NCI-H2029 (cell line): ENCODE measurements at regions not wholly inside any gene's neighbourhood (a gene's known extent, or its start where the extent isn't known, plus 50 kb on each side); places are given as distances from the start of the nearest gene placed in this dataset.

Source experiments
- DNase-seq: peaks from one replicate; lab custom pipeline; 2025; lab: John Stamatoyannopoulos, UW

DNA sequence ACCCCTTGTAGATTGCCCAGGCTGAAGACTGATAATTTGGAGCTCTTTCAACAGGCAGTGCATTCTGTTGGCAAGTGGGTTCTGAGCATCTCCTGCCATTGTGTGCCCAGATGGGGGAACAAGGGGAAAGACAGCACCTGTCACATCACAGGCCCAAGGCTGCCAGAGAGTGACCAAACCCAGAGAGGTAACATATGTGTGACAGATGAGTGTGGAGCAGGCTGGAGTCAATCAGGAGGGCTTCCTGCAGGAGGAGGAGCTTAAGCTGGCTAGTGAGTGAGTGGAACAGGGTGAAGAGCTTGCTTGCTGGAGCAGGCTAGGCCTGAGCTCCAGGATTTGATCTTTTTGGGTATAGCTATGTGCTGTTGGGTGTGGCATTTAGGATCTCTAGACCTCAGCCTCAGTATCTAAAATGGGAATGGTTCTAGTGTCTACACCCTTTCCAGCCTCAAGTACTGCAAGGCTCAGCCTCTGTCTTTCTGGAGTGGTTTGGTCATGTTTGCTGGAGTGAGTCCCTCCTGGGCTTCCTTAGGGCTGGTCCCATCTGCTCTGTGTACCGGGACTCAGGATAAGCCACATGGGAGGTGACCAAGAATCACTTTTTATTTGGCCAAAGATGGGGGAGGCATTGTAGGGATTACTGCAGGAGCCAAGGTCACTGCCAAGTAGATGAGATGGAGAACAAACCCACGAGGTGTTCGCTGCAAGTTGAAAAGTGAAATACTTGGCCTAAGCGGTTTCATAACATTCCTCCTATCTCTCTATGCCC is 152.4 kb upstream of the TSHZ3 start:
- DNase-seq, result no peak

DNA sequence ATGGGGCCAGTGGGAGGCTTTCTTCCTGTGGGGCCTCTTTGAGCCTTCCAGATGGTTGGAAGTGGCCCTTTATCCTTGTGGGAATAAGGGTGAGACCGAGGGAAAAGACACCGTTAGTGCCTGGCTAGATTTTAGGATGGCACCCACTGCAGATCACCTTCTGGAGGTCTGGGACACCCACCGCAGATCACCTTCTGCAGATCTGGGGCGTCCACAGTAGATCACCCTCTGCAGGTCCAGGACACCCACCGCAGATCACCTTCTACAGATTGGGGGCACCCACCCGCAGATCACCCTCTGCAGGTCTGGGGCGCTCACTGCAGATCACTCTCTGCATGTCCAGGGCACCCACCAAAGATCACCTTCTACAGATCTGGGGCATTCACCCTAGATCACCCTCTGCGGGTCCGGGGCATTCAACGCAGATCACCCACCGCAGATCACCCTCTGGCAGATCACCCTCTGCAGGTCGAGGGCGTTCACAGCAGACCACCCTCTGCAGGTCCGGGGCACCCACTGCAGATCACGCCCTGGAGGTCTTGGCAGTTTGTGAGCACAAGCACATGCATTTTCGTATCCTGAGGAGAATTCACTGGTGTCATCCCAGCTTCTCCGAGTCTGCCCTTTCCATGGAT is 153.4 kb upstream of the TSHZ3 start:
- no peak for DNase-seq

DNA sequence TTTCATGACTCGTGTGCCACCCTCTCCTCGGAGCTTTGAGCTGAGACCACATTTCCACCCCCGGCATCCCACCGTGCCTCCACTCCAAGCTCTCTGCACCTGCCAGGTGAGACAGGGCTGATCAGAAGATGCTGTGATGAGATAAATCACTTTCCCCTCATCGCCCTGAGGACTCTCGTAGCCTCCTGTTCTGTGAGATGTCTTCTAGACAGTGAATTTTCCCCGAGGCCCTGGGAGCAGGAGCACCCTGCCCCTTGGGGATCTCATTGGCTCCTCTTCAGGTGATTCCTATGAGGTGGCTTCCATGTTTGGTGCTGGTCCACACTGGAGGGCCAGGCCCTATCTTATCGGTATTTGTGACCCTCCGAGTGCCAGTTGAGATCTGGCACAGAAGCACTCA is 154.0 kb upstream of the TSHZ3 start:
- no peak for DNase-seq

DNA sequence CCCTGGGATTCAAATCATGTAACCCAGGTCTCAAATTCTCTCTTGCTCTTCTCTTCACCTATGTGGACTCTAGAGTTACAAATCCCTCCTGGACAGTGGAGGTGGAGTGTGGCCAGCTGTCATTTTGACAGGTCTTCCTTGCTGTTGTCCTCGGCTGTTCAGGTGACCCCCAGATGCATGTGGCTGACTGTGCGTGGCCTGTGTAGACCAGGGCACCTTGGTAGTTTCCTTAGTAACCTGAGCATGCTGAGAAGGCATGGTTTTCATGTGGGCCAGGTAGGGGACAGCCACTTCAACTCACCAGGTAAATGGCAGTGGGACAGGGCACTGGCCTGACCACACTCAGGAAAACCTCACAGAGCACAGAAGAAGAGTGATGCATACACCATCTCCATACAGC is 155.0 kb upstream of the TSHZ3 start:
- no peak for DNase-seq

GRCh38 chr19:31505596-31505910 is 156.3 kb upstream of the TSHZ3 start:
- DNase-seq, result no peak

DNA sequence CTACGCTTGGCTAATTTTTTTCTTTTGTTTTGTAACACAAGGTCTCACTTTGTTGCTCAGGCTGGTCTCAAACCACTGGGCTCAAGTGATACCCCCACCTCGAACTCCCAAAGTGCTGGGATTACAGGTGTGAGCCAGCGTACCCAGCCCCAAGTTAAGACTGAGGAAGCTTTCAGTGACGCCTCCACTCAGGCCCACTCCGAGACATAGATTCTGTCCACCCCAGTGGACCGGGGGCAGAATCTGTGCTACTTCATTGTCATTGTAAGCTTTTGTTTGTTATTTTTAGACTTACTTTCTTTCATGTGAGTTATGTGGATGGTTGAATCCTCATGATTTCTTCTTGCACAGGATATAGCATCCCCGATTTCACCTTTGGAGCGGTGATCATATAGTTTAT is 156.9 kb upstream of the TSHZ3 start:
- DNase-seq, result no peak

GRCh38 chr19:31510635-31511034 is 161.4 kb upstream of the TSHZ3 start:
- DNase-seq, result no peak

DNA sequence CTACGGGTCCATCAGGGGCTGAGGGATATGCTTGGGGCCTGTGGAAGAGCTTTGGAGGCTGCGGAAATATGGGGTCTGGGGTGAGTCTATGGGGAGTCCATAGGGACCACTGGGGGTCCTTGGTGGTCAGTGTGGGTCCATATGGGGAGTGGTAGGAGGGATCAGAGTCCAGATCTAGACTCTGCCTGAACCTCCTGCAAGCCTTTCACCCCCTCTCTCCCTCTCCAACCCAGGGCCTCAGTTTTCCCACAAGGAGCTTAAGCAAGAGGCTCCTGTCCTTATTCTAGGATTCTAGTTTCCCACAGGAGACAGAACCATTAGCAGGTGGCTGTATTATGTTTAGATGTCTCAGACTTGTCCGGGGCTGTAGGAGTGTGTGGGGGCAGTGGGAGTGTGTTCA is 161.9 kb upstream of the TSHZ3 start:
- no peak for DNase-seq

GRCh38 chr19:31511696-31512095 is 162.5 kb upstream of the TSHZ3 start:
- no peak for DNase-seq

GRCh38 chr19:31512181-31512970 is 163.1 kb upstream of the TSHZ3 start:
- DNase-seq, result no peak

DNA sequence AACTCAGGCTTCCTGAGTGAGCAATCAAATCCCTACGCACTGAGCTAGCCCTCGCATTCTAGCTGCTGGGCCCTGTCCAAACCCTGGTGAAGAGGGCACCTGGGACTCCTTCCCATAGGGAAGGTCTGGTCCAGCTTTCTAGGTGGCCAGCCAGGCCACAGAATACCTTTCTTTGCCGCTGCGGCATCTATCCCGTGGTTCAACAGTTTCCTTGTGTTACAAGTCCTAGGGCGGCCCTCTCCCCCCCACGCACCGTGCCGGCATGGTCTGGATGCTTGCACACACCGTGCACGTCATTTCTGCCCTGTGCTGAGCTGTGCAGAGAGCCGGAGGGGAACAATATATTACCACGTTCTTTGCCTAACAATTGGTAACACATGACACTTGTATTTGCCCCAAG is 164.6 kb upstream of the TSHZ3 start:
- DNase-seq, result no peak

GRCh38 chr19:31515931-31516330 is 166.7 kb upstream of the TSHZ3 start:
- DNase-seq, result no peak

DNA sequence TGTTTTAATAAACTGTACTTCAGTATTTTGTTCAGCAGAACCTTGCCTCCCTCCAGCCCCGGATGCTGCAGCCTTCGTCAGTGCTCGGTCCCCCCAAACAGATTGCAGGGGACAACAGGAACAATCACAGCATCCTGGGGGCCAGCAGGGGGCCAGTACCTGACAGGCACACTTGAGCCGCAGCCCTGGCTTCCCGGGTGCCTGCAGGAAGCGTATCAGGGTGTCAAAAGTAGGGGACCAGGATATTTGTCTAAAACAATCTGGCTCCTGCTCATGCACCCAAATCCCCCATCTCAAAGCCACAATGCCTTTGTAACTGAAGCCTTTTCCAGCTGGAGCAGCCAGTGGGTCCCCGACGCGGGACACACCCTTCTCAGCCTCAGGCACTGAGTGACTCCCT is 167.5 kb upstream of the TSHZ3 start:
- no peak for DNase-seq

DNA sequence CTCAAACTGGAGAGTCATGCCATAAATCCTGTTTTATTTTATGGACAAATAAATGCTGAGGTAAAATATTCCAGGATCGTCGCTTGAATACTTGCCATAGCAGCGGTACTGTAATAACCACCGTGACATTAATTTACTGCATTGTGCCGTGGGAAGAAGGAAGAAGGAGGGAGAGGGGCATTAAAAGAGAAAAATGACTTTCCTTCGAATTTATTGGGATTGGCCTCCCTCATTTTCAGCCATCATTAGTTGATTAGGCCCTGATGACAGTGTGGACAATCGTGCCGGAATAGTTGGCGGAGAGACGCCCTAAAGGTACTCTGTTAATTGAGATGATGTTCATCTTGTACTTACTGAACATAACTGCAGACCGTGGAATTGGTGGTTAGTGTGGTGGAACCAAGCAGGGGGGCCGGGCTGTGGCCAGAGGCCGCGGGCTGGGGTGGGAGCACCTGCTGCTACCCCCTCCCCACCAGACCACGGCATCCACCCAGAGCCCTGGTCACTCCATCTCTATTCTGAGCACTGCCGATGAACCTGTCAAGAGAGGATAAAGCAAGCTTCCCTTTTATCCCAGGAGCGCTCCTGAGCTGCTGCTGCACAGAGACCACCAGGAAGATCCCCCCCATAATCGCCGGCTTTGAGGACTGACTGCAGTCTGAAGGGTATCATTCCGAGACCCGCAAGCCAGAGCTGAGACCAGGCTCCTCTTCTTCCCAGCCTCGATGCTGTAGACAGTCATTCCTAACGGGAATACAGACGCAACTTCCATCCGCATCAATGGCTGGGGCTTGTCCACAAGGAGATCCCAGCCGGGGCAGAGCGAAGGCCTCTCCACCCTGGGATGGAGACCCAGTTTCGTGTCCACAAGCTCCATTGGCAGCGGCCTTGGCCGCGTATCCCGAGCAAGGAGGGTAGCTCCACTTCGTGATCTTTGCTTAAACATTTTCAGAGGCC is 168.3 kb upstream of the TSHZ3 start:
- no peak for DNase-seq

DNA sequence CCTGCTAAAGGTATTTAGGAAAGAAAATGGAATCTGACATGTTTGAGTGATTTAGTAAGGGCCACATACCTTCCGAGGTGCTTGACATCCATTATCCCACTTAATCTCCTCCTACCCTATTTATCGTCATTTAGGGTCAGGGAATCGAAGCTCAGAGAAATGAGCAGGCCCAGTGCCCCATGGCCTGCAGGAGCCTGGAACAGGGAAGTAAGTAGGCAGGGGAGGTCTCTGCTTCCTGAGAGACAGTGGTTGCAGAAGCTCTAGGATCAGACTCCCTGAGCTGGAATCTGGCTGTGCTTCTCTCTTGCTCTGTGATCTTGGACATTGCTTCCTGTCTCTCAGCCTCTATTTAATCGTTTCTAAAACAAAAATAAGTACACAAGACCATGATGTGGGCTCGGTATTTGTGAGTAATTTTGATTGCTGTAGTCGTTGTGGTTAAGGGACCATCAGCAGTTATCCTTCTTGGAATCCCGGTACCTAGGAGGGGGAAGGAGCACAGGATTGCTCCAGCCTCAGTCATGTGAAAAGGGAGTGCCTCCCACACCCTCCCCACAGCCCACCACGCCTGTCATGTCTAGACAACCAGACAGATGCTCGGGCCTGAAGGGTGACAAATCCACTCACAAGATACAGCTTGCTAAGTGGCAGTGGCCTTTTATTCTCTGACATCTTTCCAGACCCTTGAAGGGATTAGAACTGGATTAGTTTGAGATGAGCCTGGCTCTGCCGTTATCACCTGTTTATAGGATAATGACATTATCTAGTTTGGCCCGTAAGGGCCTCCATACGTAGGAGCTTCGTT is 169.2 kb upstream of the TSHZ3 start:
- DNase-seq, result no peak

DNA sequence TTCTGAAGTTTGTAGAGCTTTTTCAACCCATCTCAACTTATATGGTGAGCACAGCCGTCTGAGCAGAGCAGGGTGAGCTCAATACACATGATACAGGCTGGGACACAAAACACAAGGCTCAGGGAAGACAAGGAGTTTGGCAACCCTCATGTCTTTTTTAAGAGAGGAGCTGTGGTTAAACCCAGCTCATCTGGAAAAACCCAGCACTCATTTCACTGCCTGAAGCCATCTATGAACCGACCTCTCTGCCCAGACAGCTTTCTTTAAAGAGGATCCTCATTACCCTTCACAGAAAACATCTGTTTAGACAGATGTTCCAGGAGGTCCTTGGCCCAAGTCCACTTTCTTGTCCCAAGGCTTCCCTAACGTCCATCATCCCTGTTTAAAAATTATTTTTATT is 170.0 kb upstream of the TSHZ3 start:
- no peak for DNase-seq

- no peak for DNase-seq
Observed at GRCh38 chr19:31519908-31520307, 170.7 kb upstream of the TSHZ3 start.

DNA sequence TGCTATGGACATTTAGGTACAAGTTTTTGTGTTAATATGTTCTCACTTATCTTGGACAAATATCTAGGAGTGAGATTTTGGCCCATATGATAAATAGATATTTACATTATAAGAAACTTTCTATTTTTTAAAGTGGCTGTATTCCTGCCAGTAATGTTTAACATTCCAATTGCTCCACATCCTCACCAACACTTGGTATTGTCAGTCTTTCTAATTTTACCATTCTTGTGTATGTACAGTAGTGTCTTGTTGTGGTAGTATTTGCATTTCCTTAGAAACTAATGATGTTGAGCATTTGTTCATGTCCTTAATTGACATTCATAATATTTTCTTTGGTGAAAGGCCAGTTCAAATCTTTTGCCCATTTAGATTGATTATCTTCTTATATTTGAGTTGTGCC is 171.4 kb upstream of the TSHZ3 start:
- no peak for DNase-seq

- DNase-seq, result no peak
Observed at GRCh38 chr19:31525610-31526147, 176.4 kb upstream of the TSHZ3 start.

DNA sequence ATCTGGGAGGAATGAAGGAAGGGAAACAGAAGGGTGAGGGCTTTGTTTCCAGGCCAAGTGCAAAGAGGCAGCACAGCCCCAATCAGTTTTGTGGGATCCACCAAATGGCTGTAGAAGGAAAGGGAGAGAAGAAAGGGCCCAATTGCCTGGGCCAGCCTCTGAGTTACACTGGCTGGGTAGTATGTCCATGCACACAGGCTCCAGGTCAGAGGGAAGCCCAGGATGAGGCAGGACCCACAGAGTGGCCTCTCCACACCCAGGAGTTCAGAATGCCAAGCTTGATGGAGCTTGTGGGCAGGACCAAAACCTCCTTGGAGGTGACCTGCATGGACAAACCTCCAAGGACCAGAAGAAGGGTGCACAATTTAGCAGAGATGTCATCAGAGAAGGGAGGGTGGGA is 178.2 kb upstream of the TSHZ3 start:
- DNase-seq, result no peak

DNA sequence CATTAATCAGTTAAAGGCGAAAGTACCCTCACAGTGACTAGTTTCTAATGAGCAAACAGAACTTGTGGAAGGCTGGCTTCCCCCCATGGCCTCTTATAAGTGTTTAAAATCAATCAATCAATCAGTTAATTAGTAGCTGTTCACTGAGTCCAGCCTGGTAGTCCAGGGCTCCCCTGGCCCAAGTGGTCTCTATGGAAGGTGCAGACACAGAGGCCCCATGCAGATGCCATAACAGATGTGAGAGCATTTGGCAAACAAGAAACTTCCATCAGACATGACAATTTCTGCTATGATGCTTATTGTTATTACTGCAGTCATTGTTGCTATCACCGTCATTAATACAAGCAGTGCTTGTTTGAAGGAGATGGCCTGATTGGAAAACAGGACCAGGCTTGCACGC is 179.0 kb upstream of the TSHZ3 start:
- DNase-seq, result no peak
